Activated CD8-positive, alpha-beta memory T cell treated with anti-CD3 and anti-CD28 coated beads for 36 hours (primary cell): ENCODE measurements at regions not wholly inside any gene's neighbourhood (a gene's known extent, or its start where the extent isn't known, plus 50 kb on each side); places are given as distances from the start of the nearest gene placed in this dataset.
"Not testable (repeated sequence)": the region's sequence is repeated elsewhere in the genome, so short reads cannot be mapped to it uniquely, and the experiment has no call there.

ENCODE experiments used
- CTCF ChIA-PET: fragments of 350-600 bp; sonication (Branson Sonifier 250); formaldehyde crosslinking; loops from one replicate; lab custom pipeline; 2021; ENCODE audit warnings: antibody characterized with exemption; lab: Charles Lee
- POLR2A ChIA-PET: fragments of 350-600 bp; sonication (Branson Sonifier 250); formaldehyde crosslinking; loops from one replicate; lab custom pipeline; 2021; ENCODE audit warnings: antibody characterized with exemption; lab: Charles Lee

- ChIA-PET POLR2A (no interaction called here), CTCF (no interaction called here)
Observed at GRCh38 chr6:80638213-80639055, 532.0 kb downstream of the BCKDHB start.

DNA sequence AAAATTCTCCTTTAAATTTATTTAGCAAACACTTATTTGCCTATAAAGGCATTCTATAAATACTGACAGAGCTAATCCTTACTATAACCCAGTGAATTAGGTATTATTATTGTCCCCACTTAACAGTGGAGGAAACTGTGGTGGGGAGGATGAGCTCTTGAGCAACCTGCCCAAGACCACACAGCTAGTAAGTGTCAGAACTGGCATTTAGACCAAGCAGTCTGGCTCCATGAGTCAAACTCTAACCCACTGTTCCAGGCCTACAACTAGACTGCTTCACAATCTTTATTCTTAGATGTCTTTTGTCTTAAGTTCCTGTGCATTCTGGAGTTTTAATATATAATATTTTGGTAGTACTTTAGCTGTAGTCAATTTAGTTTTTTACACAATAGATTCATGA lies 530.8 kb downstream of the BCKDHB start:
- POLR2A ChIA-PET = no interaction called here
- CTCF ChIA-PET = no interaction called here

DNA sequence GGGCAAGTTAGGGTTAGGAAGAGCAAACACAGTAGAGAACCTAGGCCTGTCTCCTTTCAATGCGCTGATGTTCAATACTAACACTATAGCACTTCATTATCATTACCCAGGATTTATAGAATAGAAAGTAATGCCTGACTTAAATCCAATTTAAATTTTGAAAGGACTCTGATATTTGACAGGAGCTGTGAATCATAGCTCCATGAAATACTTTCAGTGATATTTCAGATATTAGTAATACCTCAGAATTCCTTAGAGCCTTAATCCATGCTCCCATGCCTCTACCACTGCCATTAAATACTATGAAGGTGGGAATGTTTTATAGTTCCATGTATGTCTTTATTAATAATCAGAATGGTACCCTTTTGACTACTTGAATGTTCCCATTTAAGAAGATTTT lies 530.2 kb downstream of the BCKDHB start:
- ChIA-PET POLR2A (no interaction called here), CTCF (no interaction called here)

GRCh38 chr6:80633412-80633811 lies 526.9 kb downstream of the BCKDHB start:
- ChIA-PET CTCF (no interaction called here), POLR2A (no interaction called here)

GRCh38 chr6:80625405-80625804 lies 518.9 kb downstream of the BCKDHB start:
- ChIA-PET CTCF (no interaction called here), POLR2A (no interaction called here)

- CTCF ChIA-PET = no interaction called here
Observed at GRCh38 chr6:80623066-80623815, 516.8 kb downstream of the BCKDHB start.

DNA sequence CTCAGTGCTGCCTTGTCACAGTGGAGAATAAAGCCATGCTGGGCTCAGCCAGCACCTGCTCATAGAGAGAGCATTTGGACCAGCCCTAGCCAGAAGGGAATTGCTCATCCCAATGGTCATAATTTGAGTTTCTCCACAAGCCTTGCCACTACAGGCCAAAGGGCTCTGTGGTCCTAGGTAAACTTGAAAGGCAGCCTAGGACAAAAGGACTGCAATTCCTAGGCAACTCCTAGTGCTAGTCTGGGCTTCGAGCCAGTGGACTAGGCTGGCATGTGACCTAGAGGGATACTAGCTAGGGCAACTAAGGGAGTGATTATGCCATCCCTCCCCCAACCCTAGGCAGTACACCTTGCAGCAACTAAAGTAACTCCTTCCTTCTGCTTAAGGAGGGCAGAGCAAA lies 516.2 kb downstream of the BCKDHB start:
- ChIA-PET POLR2A (no interaction called here), CTCF (no interaction called here)

More at GRCh38 chr6:80623066-80623815, 516.8 kb downstream of the BCKDHB start:
- POLR2A ChIA-PET = no interaction called here

- ChIA-PET POLR2A (no interaction called here), CTCF (no interaction called here)
Observed at GRCh38 chr6:80618953-80619352, 512.5 kb downstream of the BCKDHB start.

- POLR2A ChIA-PET = no interaction called here
- CTCF ChIA-PET = no interaction called here
Observed at GRCh38 chr6:80610846-80611245, 504.4 kb downstream of the BCKDHB start.

GRCh38 chr6:80608881-80609280 lies 502.4 kb downstream of the BCKDHB start:
- POLR2A ChIA-PET = no interaction called here
- CTCF ChIA-PET = no interaction called here

DNA sequence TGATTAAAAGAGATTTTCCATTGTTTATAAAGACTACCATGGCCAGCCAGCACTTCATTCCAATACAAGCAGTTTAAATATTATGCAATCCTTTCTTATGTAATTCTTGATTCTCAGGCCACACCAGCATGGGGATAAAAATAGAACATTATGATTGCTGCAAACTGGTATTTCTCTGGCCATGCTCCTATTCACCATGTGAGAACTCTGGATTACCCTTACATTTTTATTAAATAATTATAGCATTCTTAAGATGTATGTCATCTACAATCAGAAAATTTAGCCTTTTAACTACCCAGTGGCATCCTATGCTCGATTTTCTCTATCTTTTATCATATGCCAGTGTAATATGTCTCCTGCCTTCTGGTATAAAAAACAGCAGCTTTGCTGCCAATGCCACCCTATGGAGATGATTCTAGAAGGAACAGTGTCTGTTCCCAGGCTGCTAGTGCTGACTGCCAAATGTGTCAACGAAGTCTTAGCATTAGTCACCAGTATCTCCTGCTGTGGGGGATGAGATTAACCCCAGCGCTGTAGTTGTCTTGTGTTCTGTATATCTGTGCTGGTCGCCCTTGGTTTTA lies 501.4 kb downstream of the BCKDHB start:
- ChIA-PET POLR2A (no interaction called here), CTCF (no interaction called here)

- ChIA-PET POLR2A (no interaction called here), CTCF (no interaction called here)
Observed at GRCh38 chr6:80605165-80605989, 498.9 kb downstream of the BCKDHB start.

DNA sequence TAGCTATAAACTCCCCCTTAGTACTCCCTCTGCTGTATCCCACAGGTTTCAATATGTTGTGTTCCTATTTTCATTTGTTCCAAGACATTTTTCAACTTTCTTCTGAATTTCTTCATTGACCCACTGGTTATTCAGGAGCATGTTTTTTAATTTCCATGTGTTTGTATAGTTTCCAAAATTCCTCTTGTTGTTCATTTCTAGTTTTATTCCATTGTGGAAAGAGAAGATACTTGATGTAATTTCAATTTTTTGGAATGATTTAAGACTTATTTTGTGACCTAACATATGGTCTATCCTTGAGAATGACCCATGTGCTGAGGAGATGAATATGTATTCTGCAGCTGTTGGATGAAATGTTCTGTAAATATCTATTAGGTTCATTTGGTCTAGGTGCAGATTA lies 497.2 kb downstream of the BCKDHB start:
- ChIA-PET POLR2A (no interaction called here), CTCF (no interaction called here)

GRCh38 chr6:80594461-80594860 lies 488.0 kb downstream of the BCKDHB start:
- ChIA-PET POLR2A (no interaction called here), CTCF (no interaction called here)

GRCh38 chr6:80592436-80592835 lies 486.0 kb downstream of the BCKDHB start:
- ChIA-PET CTCF (no interaction called here), POLR2A (no interaction called here)

DNA sequence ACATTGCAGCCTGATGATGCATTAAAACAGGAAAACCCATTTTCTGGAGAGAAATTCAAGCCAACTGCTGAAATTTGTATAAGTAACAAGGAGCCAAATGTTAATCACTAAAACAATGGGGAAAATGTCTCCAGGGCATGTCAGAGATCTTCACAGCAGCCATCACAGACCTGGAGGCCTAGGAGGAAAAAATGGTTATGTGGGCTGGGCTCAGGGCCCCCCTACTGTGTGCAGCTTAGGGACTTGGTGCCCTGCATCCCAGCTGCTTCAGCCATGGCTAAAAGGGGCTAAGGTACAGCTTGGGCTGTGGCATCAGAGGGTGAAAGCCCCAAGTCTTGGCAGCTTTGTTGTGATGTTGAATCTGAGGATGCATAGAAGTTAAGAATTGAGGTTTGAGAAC lies 479.8 kb downstream of the BCKDHB start:
- ChIA-PET POLR2A (no interaction called here), CTCF (no interaction called here)

GRCh38 chr6:80579391-80580023 lies 473.0 kb downstream of the BCKDHB start:
- ChIA-PET POLR2A (no interaction called here), CTCF (no interaction called here)

DNA sequence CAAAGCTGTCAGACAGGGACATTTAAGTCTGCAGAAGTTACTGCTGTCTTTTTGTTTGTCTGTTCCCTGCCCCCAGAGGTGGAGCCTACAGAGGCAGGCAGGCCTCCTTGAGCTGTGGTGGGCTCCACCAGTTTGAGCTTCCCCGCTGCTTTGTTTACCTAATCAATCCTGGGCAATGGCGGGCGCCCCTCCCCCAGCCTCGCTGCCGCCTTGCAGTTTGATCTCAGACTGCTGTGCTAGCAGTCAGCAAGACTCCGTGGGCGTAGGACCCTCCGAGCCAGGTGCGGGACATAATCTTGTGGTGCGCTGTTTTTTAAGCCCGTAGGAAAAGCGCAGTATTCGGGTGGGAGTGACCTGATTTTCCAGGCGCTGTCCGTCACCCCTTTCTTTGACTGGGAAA lies 466.8 kb downstream of the BCKDHB start:
- CTCF ChIA-PET, POLR2A ChIA-PET: not testable (repeated sequence)

DNA sequence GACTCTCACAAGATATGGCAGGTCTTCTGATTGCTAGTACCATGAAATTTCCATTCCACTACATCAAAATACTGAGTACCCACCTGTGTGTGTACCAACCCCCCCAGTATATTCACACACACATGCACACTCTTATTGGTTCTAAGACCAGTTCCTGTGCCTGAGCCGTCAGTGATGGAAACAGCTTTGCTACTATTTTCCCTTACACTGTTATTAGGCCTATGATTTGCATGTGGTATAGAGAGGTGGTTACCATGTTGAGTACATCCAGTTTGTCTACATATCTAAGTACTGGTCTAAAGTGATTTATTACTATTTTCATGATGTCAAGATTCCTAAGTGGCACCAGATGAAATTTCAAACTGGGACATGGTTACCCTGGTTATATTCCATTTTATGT lies 459.9 kb downstream of the BCKDHB start:
- POLR2A ChIA-PET = no interaction called here
- CTCF ChIA-PET = no interaction called here
